Panc1 (cell line): ENCODE measurements at regions not wholly inside any gene's neighbourhood (a gene's known extent, or its start where the extent isn't known, plus 50 kb on each side); places are given as distances from the start of the nearest gene placed in this dataset.

ENCODE experiments used
- CTCF ChIP-seq: fragments of 450-650 bp; IDR thresholded peaks from 2 replicates; pipeline ENCODE4 v1.5.1; 2017; ENCODE audit warnings: mild to moderate bottlenecking
- REST ChIP-seq, 2 experiments: IDR thresholded peaks; 2 replicates each; pipeline ENCODE4 v1.6.1; 2011 to 2012; ENCODE audit warnings: low read depth in 2 of 2, control low read depth in 1 of 2, low read length in 1 of 2, mild to moderate bottlenecking in 1 of 2, moderate library complexity in 1 of 2; ENCODE audit not compliant: insufficient read depth in 1 of 2

DNA sequence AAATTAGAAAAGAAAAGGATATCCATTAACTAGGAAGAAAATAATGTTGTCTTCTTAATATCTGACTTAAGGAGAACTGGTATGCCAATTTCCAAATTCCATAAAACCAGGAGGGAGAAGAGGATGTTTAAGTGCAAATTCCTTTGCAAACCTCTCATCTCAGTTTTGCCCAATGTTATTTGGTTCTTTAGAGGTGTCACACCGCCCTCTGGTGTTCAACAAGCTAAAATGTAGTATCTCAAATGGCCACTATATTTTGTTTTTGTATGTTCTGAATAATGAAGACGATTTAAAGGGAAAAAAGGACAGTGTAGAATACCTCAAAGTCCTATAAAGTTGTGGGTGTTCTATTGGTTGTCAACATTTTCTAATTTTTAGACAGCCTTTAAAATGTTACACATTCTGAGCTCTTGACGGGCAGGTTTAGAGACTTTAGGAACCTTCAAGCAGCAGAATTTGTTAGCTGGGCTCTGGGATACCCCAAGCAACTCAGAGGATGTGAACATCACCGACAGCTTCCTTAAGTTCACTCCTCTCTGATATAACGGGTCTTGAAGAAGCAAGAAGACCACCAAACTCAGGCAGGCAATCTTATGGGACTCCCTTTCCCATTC lies 458.3 kb downstream of the MFSD1 start:
- TF ChIP-seq CTCF (peak; percentile 75), REST (IDR thresholded peaks at IDR 0.05; ENCODE audit: insufficient read depth in 1 of 2, low read depth in 2 of 2, low read length in 1 of 2) (no peak)
